Esophagus muscularis mucosa (tissue), 3 donors: ENCODE measurements at regions not wholly inside any gene's neighbourhood (a gene's known extent, or its start where the extent isn't known, plus 50 kb on each side); places are given as distances from the start of the nearest gene placed in this dataset.

Experiments used
- CTCF ChIP-seq, 3 experiments: fragments of 200-600 bp in 2 of 3; fragments of 450-650 bp in 1 of 3; sonication (generic) in 2 of 3; IDR thresholded peaks; one replicate each; pipeline ENCODE4 v1.5.1; 2017 to 2019; ENCODE audit warnings: antibody characterized with exemption in 3 of 3, mild to moderate bottlenecking in 2 of 3, moderate library complexity in 1 of 3
- EP300 ChIP-seq: sonication (generic); formaldehyde crosslinking; IDR thresholded peaks from one replicate; pipeline ENCODE4 v1.6.1; 2017; ENCODE audit warnings: antibody characterized with exemption

DNA sequence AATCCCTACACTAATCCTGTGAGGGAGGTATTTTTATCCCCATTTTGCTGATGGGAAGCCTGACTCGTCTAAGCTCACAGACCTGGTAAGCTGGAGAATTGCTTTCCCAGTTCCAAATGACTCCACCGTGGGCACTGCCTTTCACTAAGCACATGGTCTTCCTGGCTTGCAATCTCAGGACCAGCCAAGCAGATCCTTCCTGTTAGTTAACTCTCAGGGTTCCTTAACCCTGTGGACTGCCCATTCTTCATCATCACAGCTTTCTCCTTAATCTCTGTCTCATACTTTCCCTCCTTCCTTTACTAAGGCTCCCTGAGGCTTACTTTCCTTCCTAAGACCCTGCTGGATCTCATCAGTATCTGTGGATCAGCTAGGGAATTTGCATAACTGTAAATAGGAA lies 122.2 kb upstream of the ZEB2 start:
- TF ChIP-seq CTCF (IDR thresholded peaks at IDR 0.05): no peak
- no peak for TF ChIP-seq EP300
